GM12892 (cell line): ENCODE measurements at regions not wholly inside any gene's neighbourhood (a gene's known extent, or its start where the extent isn't known, plus 50 kb on each side); places are given as distances from the start of the nearest gene placed in this dataset.

Experiments
- POLR2A ChIP-seq: IDR thresholded peaks from 2 replicates; pipeline ENCODE4 v1.6.1; 2011; ENCODE audit warnings: low read depth, low read length, control low read depth
- TAF1 ChIP-seq: IDR thresholded peaks from 2 replicates; pipeline ENCODE4 v1.6.1; 2011; ENCODE audit warnings: low read depth, mild to moderate bottlenecking, control low read depth, low read length, borderline replicate concordance

DNA sequence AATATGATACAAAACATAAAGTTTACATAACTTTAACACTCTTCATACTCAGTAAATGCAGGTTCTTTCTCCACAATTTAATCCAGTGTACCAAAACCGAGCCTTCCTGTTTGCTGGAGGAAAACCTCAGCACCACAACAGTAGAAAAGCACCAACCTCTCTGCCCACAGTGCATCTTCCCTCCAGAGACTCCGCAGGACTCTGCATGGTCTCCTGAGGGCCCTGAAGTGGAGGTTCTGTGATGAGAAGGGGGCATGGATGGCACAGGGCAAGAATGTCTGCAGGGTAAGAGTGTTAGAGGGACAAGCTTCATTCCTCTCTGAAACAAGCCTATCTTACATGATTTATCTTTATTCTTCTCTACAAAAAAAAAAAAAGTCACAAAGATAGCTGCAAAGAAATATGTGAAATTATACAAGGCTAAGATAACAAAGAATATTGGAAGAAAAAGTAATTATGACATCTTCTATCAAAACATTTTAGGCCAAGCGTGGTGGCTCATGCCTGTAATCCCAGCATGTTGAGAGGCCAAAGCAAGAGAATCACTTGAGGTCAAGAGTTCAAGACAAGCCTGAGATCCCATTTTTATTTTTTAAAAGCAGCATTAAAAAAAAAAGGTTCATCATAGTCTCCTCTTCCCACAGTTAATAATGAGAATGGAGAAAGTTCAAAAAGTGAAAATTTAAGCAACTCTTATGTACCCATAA lies 102.0 kb downstream of the VPREB1 start:
- TF ChIP-seq POLR2A, result no peak
- no peak for TF ChIP-seq TAF1
